ENCODE measurements at regions not wholly inside any gene's neighbourhood (a gene's known extent, or its start where the extent isn't known, plus 50 kb on each side); places are given as distances from the start of the nearest gene placed in this dataset.

DNA sequence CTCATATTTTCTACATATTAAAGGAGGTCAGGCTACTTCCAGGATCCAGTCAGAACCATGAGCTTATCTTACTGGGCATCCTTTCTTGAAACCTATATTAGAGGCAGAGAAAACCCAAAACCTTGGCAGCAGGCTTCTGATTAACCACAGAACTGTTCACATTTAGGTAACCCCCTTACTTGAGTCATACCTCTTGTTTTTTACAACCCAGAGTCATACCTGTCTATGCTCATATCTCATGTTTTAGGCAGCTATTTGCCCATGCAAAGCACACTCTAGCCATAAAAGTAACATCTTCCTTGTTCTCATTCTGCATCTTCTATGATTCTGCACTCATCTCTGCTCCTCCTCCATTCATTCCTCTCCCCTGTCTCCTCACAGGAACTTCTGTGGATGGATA, 138.0 kb upstream of the SMIM31 start:
- TF ChIP-seq EP300 (IDR thresholded peaks at IDR 0.05) (no peak), POLR2AphosphoS5 (IDR thresholded peaks at IDR 0.05) (no peak), POLR2A (IDR thresholded peaks at IDR 0.05) (no peak)
- TF ChIP-seq, protein P1, sequence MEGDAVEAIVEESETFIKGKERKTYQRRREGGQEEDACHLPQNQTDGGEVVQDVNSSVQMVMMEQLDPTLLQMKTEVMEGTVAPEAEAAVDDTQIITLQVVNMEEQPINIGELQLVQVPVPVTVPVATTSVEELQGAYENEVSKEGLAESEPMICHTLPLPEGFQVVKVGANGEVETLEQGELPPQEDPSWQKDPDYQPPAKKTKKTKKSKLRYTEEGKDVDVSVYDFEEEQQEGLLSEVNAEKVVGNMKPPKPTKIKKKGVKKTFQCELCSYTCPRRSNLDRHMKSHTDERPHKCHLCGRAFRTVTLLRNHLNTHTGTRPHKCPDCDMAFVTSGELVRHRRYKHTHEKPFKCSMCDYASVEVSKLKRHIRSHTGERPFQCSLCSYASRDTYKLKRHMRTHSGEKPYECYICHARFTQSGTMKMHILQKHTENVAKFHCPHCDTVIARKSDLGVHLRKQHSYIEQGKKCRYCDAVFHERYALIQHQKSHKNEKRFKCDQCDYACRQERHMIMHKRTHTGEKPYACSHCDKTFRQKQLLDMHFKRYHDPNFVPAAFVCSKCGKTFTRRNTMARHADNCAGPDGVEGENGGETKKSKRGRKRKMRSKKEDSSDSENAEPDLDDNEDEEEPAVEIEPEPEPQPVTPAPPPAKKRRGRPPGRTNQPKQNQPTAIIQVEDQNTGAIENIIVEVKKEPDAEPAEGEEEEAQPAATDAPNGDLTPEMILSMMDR (IDR thresholded peaks at IDR 0.05): no peak

Measured in stomach (tissue), 4 donors.